ENCODE measurements at regions not wholly inside any gene's neighbourhood (a gene's known extent, or its start where the extent isn't known, plus 50 kb on each side); places are given as distances from the start of the nearest gene placed in this dataset.

DNA sequence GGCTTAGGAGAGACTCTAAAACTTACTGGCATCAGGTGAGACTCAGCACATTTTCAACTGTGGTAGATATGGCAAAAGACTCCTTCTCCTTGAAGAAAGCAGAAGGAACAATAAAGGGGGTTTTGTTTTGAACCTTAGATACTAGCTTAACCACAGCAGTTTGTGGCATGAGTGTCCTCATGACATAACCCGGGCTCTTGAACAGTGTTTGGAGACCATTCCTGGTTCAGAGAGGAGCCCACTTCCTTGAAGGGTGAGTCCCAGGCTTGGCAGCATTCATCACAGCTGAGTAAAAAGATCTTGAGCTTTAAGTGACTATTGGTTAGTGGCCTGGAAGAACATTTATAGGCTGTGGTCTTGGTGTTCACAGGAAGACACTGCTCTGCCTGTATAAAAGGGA is 154.5 kb upstream of the KDM5D start:
- no peak for TF ChIP-seq POLR2A (IDR thresholded peaks at IDR 0.05)
- TF ChIP-seq, protein P1, sequence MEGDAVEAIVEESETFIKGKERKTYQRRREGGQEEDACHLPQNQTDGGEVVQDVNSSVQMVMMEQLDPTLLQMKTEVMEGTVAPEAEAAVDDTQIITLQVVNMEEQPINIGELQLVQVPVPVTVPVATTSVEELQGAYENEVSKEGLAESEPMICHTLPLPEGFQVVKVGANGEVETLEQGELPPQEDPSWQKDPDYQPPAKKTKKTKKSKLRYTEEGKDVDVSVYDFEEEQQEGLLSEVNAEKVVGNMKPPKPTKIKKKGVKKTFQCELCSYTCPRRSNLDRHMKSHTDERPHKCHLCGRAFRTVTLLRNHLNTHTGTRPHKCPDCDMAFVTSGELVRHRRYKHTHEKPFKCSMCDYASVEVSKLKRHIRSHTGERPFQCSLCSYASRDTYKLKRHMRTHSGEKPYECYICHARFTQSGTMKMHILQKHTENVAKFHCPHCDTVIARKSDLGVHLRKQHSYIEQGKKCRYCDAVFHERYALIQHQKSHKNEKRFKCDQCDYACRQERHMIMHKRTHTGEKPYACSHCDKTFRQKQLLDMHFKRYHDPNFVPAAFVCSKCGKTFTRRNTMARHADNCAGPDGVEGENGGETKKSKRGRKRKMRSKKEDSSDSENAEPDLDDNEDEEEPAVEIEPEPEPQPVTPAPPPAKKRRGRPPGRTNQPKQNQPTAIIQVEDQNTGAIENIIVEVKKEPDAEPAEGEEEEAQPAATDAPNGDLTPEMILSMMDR (IDR thresholded peaks at IDR 0.05), result no peak
